ENCODE measurements at regions not wholly inside any gene's neighbourhood (a gene's known extent, or its start where the extent isn't known, plus 50 kb on each side); places are given as distances from the start of the nearest gene placed in this dataset.

- Histone ChIP-seq H3K4me1 (ENCODE audit: low read length) (no peaks in the 10 kb centered on the region), H3F3A (ENCODE audit: insufficient read depth, low read length) (no peaks in the 10 kb centered on the region), H3K79me2 (ENCODE audit: low read length) (no peaks in the 10 kb centered on the region), H3K4me2 (ENCODE audit: low read depth, low read length) (no peak overlapping the region), H3K9ac (ENCODE audit: low read length) (no peak overlapping the region), H3K27me3 (replicated peaks; ENCODE audit: insufficient read depth, low read length) (no peaks in the 10 kb centered on the region), H3K4me3 (ENCODE audit: low read length) (no peak overlapping the region), H3K36me3 (replicated peaks; ENCODE audit: insufficient read depth, low read length) (no peaks in the 10 kb centered on the region), H4K20me1 (ENCODE audit: insufficient read depth, low read length) (no peaks in the 10 kb centered on the region), H2AFZ (ENCODE audit: low read length) (no peak overlapping the region), H3K9me2 (replicated peaks; ENCODE audit: insufficient read depth, low read length) (no peaks in the 10 kb centered on the region), H3K27ac (ENCODE audit: low read length) (no peak overlapping the region), H3K9me3 (replicated peaks; ENCODE audit: insufficient read depth, low read length) (no peaks in the 10 kb centered on the region)
- TF ChIP-seq CTCF (IDR thresholded peaks at IDR 0.05; ENCODE audit: low read length) (no peak), EZH2phosphoT487 (IDR thresholded peaks at IDR 0.05; ENCODE audit: low read length) (no peak), EZH2 (optimal IDR thresholded peaks at IDR 0.05; ENCODE audit: low read depth, low read length) (no peak)
- DNase-seq: no peak
Observed at GRCh38 chr1:187294421-187295201, 465.9 kb downstream of the PLA2G4A start.

- Histone ChIP-seq H3K79me2 (ENCODE audit: low read length) (no peaks in the 10 kb centered on the region), H2AFZ (ENCODE audit: low read length) (no peak overlapping the region), H3K27ac (ENCODE audit: low read length) (no peak overlapping the region), H3K4me3 (ENCODE audit: low read length) (no peak overlapping the region), H3F3A (ENCODE audit: insufficient read depth, low read length) (no peaks in the 10 kb centered on the region), H3K9me2 (replicated peaks; ENCODE audit: insufficient read depth, low read length) (no peaks in the 10 kb centered on the region), H3K4me1 (ENCODE audit: low read length) (no peaks in the 10 kb centered on the region), H3K36me3 (replicated peaks; ENCODE audit: insufficient read depth, low read length) (no peaks in the 10 kb centered on the region), H3K9me3 (replicated peaks; ENCODE audit: insufficient read depth, low read length) (no peaks in the 10 kb centered on the region), H4K20me1 (ENCODE audit: insufficient read depth, low read length) (no peaks in the 10 kb centered on the region), H3K27me3 (replicated peaks; ENCODE audit: insufficient read depth, low read length) (no peaks in the 10 kb centered on the region), H3K4me2 (ENCODE audit: low read depth, low read length) (no peak overlapping the region), H3K9ac (ENCODE audit: low read length) (no peak overlapping the region)
- TF ChIP-seq CTCF (IDR thresholded peaks at IDR 0.05; ENCODE audit: low read length): no peak
- TF ChIP-seq EZH2phosphoT487 (IDR thresholded peaks at IDR 0.05; ENCODE audit: low read length): no peak
- no peak for TF ChIP-seq EZH2 (optimal IDR thresholded peaks at IDR 0.05; ENCODE audit: low read depth, low read length)
- DNase-seq: no peak
Observed at GRCh38 chr1:187300081-187300480, 471.3 kb downstream of the PLA2G4A start.

- Histone ChIP-seq H3K27me3 (replicated peaks; ENCODE audit: insufficient read depth, low read length) (no peaks in the 10 kb centered on the region), H2AFZ (ENCODE audit: low read length) (no peak overlapping the region), H3K9me2 (replicated peaks; ENCODE audit: insufficient read depth, low read length) (no peaks in the 10 kb centered on the region), H3K27ac (ENCODE audit: low read length) (no peak overlapping the region), H4K20me1 (ENCODE audit: insufficient read depth, low read length) (no peaks in the 10 kb centered on the region), H3K4me2 (ENCODE audit: low read depth, low read length) (no peak overlapping the region), H3F3A (ENCODE audit: insufficient read depth, low read length) (no peaks in the 10 kb centered on the region), H3K9me3 (replicated peaks; ENCODE audit: insufficient read depth, low read length) (no peaks in the 10 kb centered on the region), H3K9ac (ENCODE audit: low read length) (no peak overlapping the region), H3K4me3 (ENCODE audit: low read length) (no peak overlapping the region), H3K4me1 (ENCODE audit: low read length) (no peaks in the 10 kb centered on the region), H3K79me2 (ENCODE audit: low read length) (no peaks in the 10 kb centered on the region), H3K36me3 (replicated peaks; ENCODE audit: insufficient read depth, low read length) (no peaks in the 10 kb centered on the region)
- TF ChIP-seq EZH2phosphoT487 (IDR thresholded peaks at IDR 0.05; ENCODE audit: low read length) (no peak), EZH2 (optimal IDR thresholded peaks at IDR 0.05; ENCODE audit: low read depth, low read length) (no peak), CTCF (IDR thresholded peaks at IDR 0.05; ENCODE audit: low read length) (no peak)
- peak; percentile 3 for DNase-seq
Observed at GRCh38 chr1:187306710-187307415, 478.1 kb downstream of the PLA2G4A start.

Measured in MM.1S (cell line).